ENCODE measurements at regions not wholly inside any gene's neighbourhood (a gene's known extent, or its start where the extent isn't known, plus 50 kb on each side); places are given as distances from the start of the nearest gene placed in this dataset.

- no peak for TF ChIP-seq OSR1 (CRISPR knock-in tag; IDR thresholded peaks at IDR 0.05)
- no peak for TF ChIP-seq PATZ1 (CRISPR knock-in tag; IDR thresholded peaks at IDR 0.05; ENCODE audit: borderline replicate concordance)
- no peak for TF ChIP-seq ZFP30 (CRISPR knock-in tag; IDR thresholded peaks at IDR 0.05)
- TF ChIP-seq, protein P1, sequence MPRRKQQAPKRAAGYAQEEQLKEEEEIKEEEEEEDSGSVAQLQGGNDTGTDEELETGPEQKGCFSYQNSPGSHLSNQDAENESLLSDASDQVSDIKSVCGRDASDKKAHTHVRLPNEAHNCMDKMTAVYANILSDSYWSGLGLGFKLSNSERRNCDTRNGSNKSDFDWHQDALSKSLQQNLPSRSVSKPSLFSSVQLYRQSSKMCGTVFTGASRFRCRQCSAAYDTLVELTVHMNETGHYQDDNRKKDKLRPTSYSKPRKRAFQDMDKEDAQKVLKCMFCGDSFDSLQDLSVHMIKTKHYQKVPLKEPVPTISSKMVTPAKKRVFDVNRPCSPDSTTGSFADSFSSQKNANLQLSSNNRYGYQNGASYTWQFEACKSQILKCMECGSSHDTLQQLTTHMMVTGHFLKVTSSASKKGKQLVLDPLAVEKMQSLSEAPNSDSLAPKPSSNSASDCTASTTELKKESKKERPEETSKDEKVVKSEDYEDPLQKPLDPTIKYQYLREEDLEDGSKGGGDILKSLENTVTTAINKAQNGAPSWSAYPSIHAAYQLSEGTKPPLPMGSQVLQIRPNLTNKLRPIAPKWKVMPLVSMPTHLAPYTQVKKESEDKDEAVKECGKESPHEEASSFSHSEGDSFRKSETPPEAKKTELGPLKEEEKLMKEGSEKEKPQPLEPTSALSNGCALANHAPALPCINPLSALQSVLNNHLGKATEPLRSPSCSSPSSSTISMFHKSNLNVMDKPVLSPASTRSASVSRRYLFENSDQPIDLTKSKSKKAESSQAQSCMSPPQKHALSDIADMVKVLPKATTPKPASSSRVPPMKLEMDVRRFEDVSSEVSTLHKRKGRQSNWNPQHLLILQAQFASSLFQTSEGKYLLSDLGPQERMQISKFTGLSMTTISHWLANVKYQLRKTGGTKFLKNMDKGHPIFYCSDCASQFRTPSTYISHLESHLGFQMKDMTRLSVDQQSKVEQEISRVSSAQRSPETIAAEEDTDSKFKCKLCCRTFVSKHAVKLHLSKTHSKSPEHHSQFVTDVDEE (CRISPR knock-in tag; IDR thresholded peaks at IDR 0.05) = no peak
- no peak for TF ChIP-seq TCF4 (CRISPR knock-in tag; IDR thresholded peaks at IDR 0.05; ENCODE audit: borderline replicate concordance)
- no peak for TF ChIP-seq ESRRG (CRISPR knock-in tag; IDR thresholded peaks at IDR 0.05)
Observed at GRCh38 chr1:187646536-187647107, 817.9 kb downstream of the PLA2G4A start.

Measured in SK-N-SH treated with all-trans-retinoic acid at 6 μM for 48 hours (cell line).